ENCODE measurements at regions not wholly inside any gene's neighbourhood (a gene's known extent, or its start where the extent isn't known, plus 50 kb on each side); places are given as distances from the start of the nearest gene placed in this dataset.

DNA sequence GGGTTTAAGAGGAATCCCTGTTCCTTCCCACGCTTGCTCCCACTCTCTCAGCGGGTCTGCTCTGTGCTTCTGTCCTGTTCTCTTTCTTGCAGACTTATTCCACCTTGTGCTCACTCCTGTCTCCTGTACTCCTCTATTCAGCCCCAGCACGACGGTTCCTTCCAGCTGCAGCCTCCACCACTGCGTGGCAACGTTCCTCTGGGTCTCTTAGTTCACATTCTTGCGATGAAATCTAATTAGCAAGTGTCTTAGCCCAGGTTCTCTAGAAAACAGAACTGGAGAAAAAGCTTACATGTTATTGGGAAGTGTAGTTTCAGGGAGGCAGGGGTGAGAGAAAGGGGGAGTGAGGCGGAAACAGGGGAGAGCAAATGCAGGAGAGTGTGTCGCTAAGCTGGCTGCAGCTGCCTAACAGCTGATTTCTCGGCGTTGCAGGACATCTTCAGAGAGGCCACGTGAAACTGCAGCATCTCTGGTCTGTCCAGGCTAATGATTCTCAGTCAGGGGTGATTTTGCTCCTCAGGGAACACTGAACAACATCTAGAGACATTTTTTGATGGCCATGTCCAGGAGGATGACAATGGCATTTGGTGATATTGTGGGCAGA lies 213.2 kb upstream of the NLRP1 start:
- TF ChIP-seq, protein P1, sequence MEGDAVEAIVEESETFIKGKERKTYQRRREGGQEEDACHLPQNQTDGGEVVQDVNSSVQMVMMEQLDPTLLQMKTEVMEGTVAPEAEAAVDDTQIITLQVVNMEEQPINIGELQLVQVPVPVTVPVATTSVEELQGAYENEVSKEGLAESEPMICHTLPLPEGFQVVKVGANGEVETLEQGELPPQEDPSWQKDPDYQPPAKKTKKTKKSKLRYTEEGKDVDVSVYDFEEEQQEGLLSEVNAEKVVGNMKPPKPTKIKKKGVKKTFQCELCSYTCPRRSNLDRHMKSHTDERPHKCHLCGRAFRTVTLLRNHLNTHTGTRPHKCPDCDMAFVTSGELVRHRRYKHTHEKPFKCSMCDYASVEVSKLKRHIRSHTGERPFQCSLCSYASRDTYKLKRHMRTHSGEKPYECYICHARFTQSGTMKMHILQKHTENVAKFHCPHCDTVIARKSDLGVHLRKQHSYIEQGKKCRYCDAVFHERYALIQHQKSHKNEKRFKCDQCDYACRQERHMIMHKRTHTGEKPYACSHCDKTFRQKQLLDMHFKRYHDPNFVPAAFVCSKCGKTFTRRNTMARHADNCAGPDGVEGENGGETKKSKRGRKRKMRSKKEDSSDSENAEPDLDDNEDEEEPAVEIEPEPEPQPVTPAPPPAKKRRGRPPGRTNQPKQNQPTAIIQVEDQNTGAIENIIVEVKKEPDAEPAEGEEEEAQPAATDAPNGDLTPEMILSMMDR (IDR thresholded peaks at IDR 0.05; ENCODE audit: low read depth, low read length) = no peak
- no peak for TF ChIP-seq EZH2phosphoT487 (IDR thresholded peaks at IDR 0.05; ENCODE audit: low read depth)
- H3K4me1 ChIP-seq (ENCODE audit: low read length) = no peaks in the 10 kb centered on the region
- no peak overlapping the region for H3K27ac ChIP-seq (ENCODE audit: low read length)
- no peak overlapping the region for H3K9ac ChIP-seq (ENCODE audit: low read length)
- no peaks in the 10 kb centered on the region for H3K36me3 ChIP-seq (replicated peaks; ENCODE audit: low read depth, low read length)
- H3K27me3 ChIP-seq (ENCODE audit: low read depth, low read length) = no peaks in the 10 kb centered on the region
- no peaks in the 10 kb centered on the region for H3K79me2 ChIP-seq (ENCODE audit: low read length)
- H2AFZ ChIP-seq (ENCODE audit: low read depth, low read length) = no peak overlapping the region
- no peak overlapping the region for H3K4me2 ChIP-seq (ENCODE audit: low read length)
- H3K9me3 ChIP-seq (ENCODE audit: insufficient read depth, low read length) = no peaks in the 10 kb centered on the region
- no peak overlapping the region for H3K4me3 ChIP-seq (ENCODE audit: low read length)
- no peaks in the 10 kb centered on the region for H4K20me1 ChIP-seq (ENCODE audit: insufficient read depth, low read length)

DNA sequence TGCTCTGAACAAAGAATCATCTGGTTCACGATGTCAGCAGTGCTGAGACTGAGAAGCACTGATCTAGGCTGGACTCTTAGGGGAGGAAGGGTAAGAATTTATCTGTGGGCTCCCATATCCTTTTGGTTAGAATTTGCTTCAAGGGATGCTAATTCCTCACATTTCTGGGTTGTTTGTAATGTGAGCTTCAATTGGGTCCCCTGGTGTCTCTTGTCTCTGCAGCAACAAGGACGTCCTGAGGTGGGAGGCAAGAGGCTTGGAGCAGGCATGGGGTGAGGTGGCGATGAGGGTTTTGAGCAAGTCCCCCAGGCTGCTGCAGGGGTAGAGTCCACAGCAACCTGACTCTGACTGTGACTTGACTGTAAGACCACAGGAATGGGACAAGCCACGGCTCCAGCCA lies 213.8 kb upstream of the NLRP1 start:
- Histone ChIP-seq H3K4me1 (ENCODE audit: low read length) (no peaks in the 10 kb centered on the region), H3K9me3 (ENCODE audit: insufficient read depth, low read length) (no peaks in the 10 kb centered on the region), H3K27me3 (ENCODE audit: low read depth, low read length) (no peaks in the 10 kb centered on the region), H2AFZ (ENCODE audit: low read depth, low read length) (no peak overlapping the region), H3K36me3 (replicated peaks; ENCODE audit: low read depth, low read length) (no peaks in the 10 kb centered on the region), H3K9ac (ENCODE audit: low read length) (no peak overlapping the region), H4K20me1 (ENCODE audit: insufficient read depth, low read length) (no peaks in the 10 kb centered on the region), H3K4me2 (ENCODE audit: low read length) (no peak overlapping the region), H3K79me2 (ENCODE audit: low read length) (no peaks in the 10 kb centered on the region), H3K27ac (ENCODE audit: low read length) (no peak overlapping the region), H3K4me3 (ENCODE audit: low read length) (no peak overlapping the region)
- TF ChIP-seq EZH2phosphoT487 (IDR thresholded peaks at IDR 0.05; ENCODE audit: low read depth) = no peak
- TF ChIP-seq, protein P1 (IDR thresholded peaks at IDR 0.05; ENCODE audit: low read depth, low read length) = no peak

DNA sequence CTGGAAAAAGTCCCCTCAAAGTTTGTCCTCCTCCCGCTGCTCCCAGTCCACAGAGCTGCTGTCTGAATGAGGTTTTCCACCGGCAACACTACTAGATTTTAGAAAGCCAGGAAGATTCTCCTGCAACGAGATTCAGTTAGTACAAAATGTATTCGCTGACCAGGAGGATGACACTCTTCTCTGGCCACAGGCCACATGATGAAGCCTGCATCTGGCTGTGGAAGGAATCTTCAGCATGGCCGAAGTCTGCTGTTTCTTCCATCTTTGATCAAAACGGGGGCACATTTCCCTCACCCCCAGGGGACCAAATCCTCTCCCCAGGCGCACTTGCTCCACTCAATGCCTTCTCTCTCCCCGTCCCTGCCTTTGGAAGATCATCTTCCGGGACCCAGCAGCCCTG lies 215.8 kb upstream of the NLRP1 start:
- no peak overlapping the region for H3K4me2 ChIP-seq (ENCODE audit: low read length)

DNA sequence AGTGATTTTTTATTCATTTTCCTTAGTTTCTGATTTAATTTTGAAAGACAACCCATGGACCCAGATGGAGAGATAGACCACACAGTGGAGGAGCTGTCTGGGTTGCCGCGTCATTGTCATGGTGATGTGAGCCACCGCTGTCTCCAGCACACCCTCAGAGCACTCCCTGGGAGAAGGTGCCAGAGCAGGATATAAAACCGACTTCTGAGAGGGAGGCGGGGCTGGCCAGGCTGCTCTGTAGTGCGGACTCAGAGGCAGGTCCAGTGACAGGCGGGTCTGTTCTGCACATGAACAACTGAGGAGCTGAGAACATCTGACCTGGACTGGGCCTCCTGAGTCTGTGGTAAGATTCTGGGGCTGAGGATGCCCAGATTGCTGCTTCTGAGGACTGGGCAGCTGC lies 216.3 kb upstream of the NLRP1 start:
- no peaks in the 10 kb centered on the region for H3K9me3 ChIP-seq (ENCODE audit: insufficient read depth, low read length)
- H3K4me1 ChIP-seq (ENCODE audit: low read length) = no peaks in the 10 kb centered on the region
- no peak overlapping the region for H3K4me3 ChIP-seq (ENCODE audit: low read length)
- H4K20me1 ChIP-seq (ENCODE audit: insufficient read depth, low read length) = no peaks in the 10 kb centered on the region
- no peak overlapping the region for H3K9ac ChIP-seq (ENCODE audit: low read length)
- H2AFZ ChIP-seq (ENCODE audit: low read depth, low read length) = no peak overlapping the region
- TF ChIP-seq, protein P1 (IDR thresholded peaks at IDR 0.05; ENCODE audit: low read depth, low read length) = no peak
- TF ChIP-seq EZH2phosphoT487 (IDR thresholded peaks at IDR 0.05; ENCODE audit: low read depth) = no peak
- no peak overlapping the region for H3K4me2 ChIP-seq (ENCODE audit: low read length)
- H3K27me3 ChIP-seq (ENCODE audit: low read depth, low read length) = no peaks in the 10 kb centered on the region
- no peaks in the 10 kb centered on the region for H3K36me3 ChIP-seq (replicated peaks; ENCODE audit: low read depth, low read length)
- H3K79me2 ChIP-seq (ENCODE audit: low read length) = no peaks in the 10 kb centered on the region
- no peak overlapping the region for H3K27ac ChIP-seq (ENCODE audit: low read length)

More for the DNA sequence above, 215.8 kb upstream of the NLRP1 start:
- TF ChIP-seq EZH2phosphoT487 (IDR thresholded peaks at IDR 0.05; ENCODE audit: low read depth) = no peak
- no peak overlapping the region for H3K27ac ChIP-seq (ENCODE audit: low read length)
- H3K4me3 ChIP-seq (ENCODE audit: low read length) = no peak overlapping the region
- no peaks in the 10 kb centered on the region for H3K36me3 ChIP-seq (replicated peaks; ENCODE audit: low read depth, low read length)
- H3K4me1 ChIP-seq (ENCODE audit: low read length) = no peaks in the 10 kb centered on the region
- no peaks in the 10 kb centered on the region for H3K9me3 ChIP-seq (ENCODE audit: insufficient read depth, low read length)
- no peaks in the 10 kb centered on the region for H4K20me1 ChIP-seq (ENCODE audit: insufficient read depth, low read length)
- no peaks in the 10 kb centered on the region for H3K79me2 ChIP-seq (ENCODE audit: low read length)
- no peaks in the 10 kb centered on the region for H3K27me3 ChIP-seq (ENCODE audit: low read depth, low read length)
- no peak overlapping the region for H2AFZ ChIP-seq (ENCODE audit: low read depth, low read length)
- no peak overlapping the region for H3K9ac ChIP-seq (ENCODE audit: low read length)
